Hindlimb muscle (tissue), 1 donor: ENCODE measurements at regions not wholly inside any gene's neighbourhood (a gene's known extent, or its start where the extent isn't known, plus 50 kb on each side); places are given as distances from the start of the nearest gene placed in this dataset.
"Not testable (repeated sequence)": the region's sequence is repeated elsewhere in the genome, so short reads cannot be mapped to it uniquely, and the experiment has no call there.

Experiments used
- DNase-seq: peaks from one replicate; pipeline ENCODE4 v3.0.0-alpha.2; 2013

GRCh38 chr7:91465595-91466061 lies 201.4 kb downstream of the FZD1 start:
- DNase-seq, result no peak

- DNase-seq, result no peak
These were observed 204.0 kb downstream of the FZD1 start for GRCh38 chr7:91468256-91468655.

- DNase-seq, result no peak
These were observed 209.4 kb downstream of the FZD1 start for GRCh38 chr7:91473619-91474018.

GRCh38 chr7:91474074-91474473 lies 209.8 kb downstream of the FZD1 start:
- DNase-seq, result no peak

- DNase-seq, result not testable (repeated sequence)
These were observed 216.2 kb downstream of the FZD1 start for GRCh38 chr7:91480470-91480869.

GRCh38 chr7:91491868-91492267 lies 227.6 kb downstream of the FZD1 start:
- DNase-seq, result no peak

- no peak for DNase-seq
These were observed 228.1 kb downstream of the FZD1 start for GRCh38 chr7:91492317-91492716.

GRCh38 chr7:91492773-91493172 lies 228.5 kb downstream of the FZD1 start:
- no peak for DNase-seq

- DNase-seq, result no peak
These were observed 230.2 kb downstream of the FZD1 start for GRCh38 chr7:91494450-91494849.

- DNase-seq, result no peak
These were observed 232.1 kb downstream of the FZD1 start for GRCh38 chr7:91496251-91496820.

GRCh38 chr7:91497277-91497676 lies 233.0 kb downstream of the FZD1 start:
- not testable (repeated sequence) for DNase-seq

- DNase-seq, result no peak
These were observed 239.8 kb downstream of the FZD1 start for GRCh38 chr7:91503934-91504555.

- DNase-seq, result no peak
These were observed 240.7 kb downstream of the FZD1 start for GRCh38 chr7:91504919-91505318.

- DNase-seq, result not testable (repeated sequence)
These were observed 242.7 kb downstream of the FZD1 start for GRCh38 chr7:91506966-91507365.

- not testable (repeated sequence) for DNase-seq
These were observed 247.6 kb downstream of the FZD1 start for GRCh38 chr7:91511861-91512260.

- DNase-seq, result no peak
These were observed 248.7 kb downstream of the FZD1 start for GRCh38 chr7:91512958-91513357.

GRCh38 chr7:91514591-91514990 lies 250.4 kb downstream of the FZD1 start:
- DNase-seq, result no peak

GRCh38 chr7:91515961-91516360 lies 251.7 kb downstream of the FZD1 start:
- no peak for DNase-seq

GRCh38 chr7:91517201-91517785 lies 253.1 kb downstream of the FZD1 start:
- peak; percentile 50 for DNase-seq

- DNase-seq, result no peak
These were observed 253.8 kb downstream of the FZD1 start for GRCh38 chr7:91518058-91518457.

GRCh38 chr7:91519241-91520158 lies 255.3 kb downstream of the FZD1 start:
- DNase-seq, result no peak

- no peak for DNase-seq
These were observed 256.4 kb downstream of the FZD1 start for GRCh38 chr7:91520645-91521044.

GRCh38 chr7:91526404-91526803 lies 262.2 kb downstream of the FZD1 start:
- DNase-seq, result no peak
